Liver (tissue), 8 donors: ENCODE measurements at regions not wholly inside any gene's neighbourhood (a gene's known extent, or its start where the extent isn't known, plus 50 kb on each side); places are given as distances from the start of the nearest gene placed in this dataset.
A peak's percentile ranks its signal among the peaks of the same experiment; 100 is the strongest.

Experiments
- DNase-seq: peaks from one replicate; pipeline ENCODE4 v3.0.0-alpha.2; 2017; ENCODE audit warnings: low spot score
- H3K27ac ChIP-seq, 2 donors: one replicate each; pipeline ENCODE4 v1.7.0; 2013; ENCODE audit warnings: inconsistent platforms in 2 of 2, low read length in 2 of 2, control low read depth in 1 of 2, low read depth in 1 of 2, mild to moderate bottlenecking in 1 of 2
- H3K27me3 ChIP-seq, 4 donors: one replicate each; pipeline versions ENCODE4 v1.6.1 to v1.7.0; 2013; ENCODE audit warnings: low read length in 3 of 4, inconsistent platforms in 1 of 4, mild to moderate bottlenecking in 1 of 4, moderate library complexity in 1 of 4; ENCODE audit not compliant: control insufficient read depth in 4 of 4, insufficient read depth in 4 of 4
- H3K36me3 ChIP-seq, 4 donors: one replicate each; pipeline versions ENCODE4 v1.6.1 to v1.7.0; 2013; ENCODE audit warnings: low read length in 3 of 4, mild to moderate bottlenecking in 3 of 4, low read depth in 1 of 4, moderate library complexity in 1 of 4; ENCODE audit not compliant: control insufficient read depth in 4 of 4, insufficient read depth in 3 of 4
- H3K4me1 ChIP-seq, 4 donors: one replicate each; pipeline versions ENCODE4 v1.6.1 to v1.7.0; 2013; ENCODE audit warnings: low read length in 3 of 4, mild to moderate bottlenecking in 3 of 4, moderate library complexity in 1 of 4; ENCODE audit not compliant: control insufficient read depth in 4 of 4, insufficient read depth in 4 of 4
- H3K4me3 ChIP-seq, 3 donors: one replicate each; pipeline versions ENCODE4 v1.6.1 to v1.7.0; 2013; ENCODE audit warnings: low read length in 3 of 3, control low read depth in 1 of 3, low read depth in 1 of 3, mild to moderate bottlenecking in 1 of 3
- H3K9ac ChIP-seq, 2 donors: one replicate each; pipeline ENCODE4 v1.7.0; 2013; ENCODE audit warnings: low read length in 2 of 2, mild to moderate bottlenecking in 2 of 2, moderate library complexity in 2 of 2, control low read depth in 1 of 2, low read depth in 1 of 2
- H3K9me3 ChIP-seq, 4 donors: one replicate each; pipeline versions ENCODE4 v1.6.1 to v1.7.0; 2013; ENCODE audit warnings: low read length in 3 of 4; ENCODE audit not compliant: control insufficient read depth in 4 of 4
- CTCF ChIP-seq: fragments of 150-350 bp; IDR thresholded peaks from 2 replicates; pipeline ENCODE4 v1.5.1; 2017; ENCODE audit warnings: improper control_type of control experiment, low read depth, low read length; ENCODE audit not compliant: missing input control
- EGR1 ChIP-seq, 2 donors: IDR thresholded peaks; 2 replicates each; pipeline ENCODE4 v1.6.1; 2016 to 2018; ENCODE audit warnings: antibody characterized with exemption in 2 of 2, low read depth in 2 of 2
- FOXA1 ChIP-seq: IDR thresholded peaks from 2 replicates; pipeline ENCODE4 v1.6.1; 2016; ENCODE audit warnings: antibody characterized with exemption
- FOXA2 ChIP-seq: IDR thresholded peaks from 2 replicates; pipeline ENCODE4 v1.6.1; 2016; ENCODE audit warnings: antibody characterized with exemption
- GABPA ChIP-seq, 2 donors: IDR thresholded peaks in 1 of 2; conservative IDR thresholded peaks in 1 of 2; 2 replicates each; pipeline ENCODE4 v1.6.1; 2016; ENCODE audit warnings: antibody characterized with exemption in 2 of 2, mild to moderate bottlenecking in 1 of 2, moderate library complexity in 1 of 2
- HNF4A ChIP-seq, 2 donors: conservative IDR thresholded peaks; 2 replicates each; pipeline ENCODE4 v1.6.1; 2016; ENCODE audit warnings: antibody characterized with exemption in 2 of 2, mild to moderate bottlenecking in 2 of 2
- HNF4G ChIP-seq: IDR thresholded peaks from 2 replicates; pipeline ENCODE4 v1.6.1; 2016; ENCODE audit warnings: antibody characterized with exemption
- JUND ChIP-seq, 2 donors: IDR thresholded peaks; 2 replicates each; pipeline ENCODE4 v1.6.1; 2016; ENCODE audit warnings: antibody characterized with exemption in 2 of 2
- NR2F2 ChIP-seq: IDR thresholded peaks from 2 replicates; pipeline ENCODE4 v1.6.1; 2016; ENCODE audit warnings: antibody characterized with exemption
- RAD21 ChIP-seq, 2 donors: IDR thresholded peaks; 2 replicates each; pipeline ENCODE4 v1.6.1; 2016; ENCODE audit warnings: antibody characterized with exemption in 2 of 2, mild to moderate bottlenecking in 2 of 2
- REST ChIP-seq: IDR thresholded peaks from 2 replicates; pipeline ENCODE4 v1.6.1; 2016; ENCODE audit warnings: antibody characterized with exemption, mild to moderate bottlenecking
- RXRA ChIP-seq, 2 donors: IDR thresholded peaks; 2 replicates each; pipeline ENCODE4 v1.6.1; 2017 to 2018; ENCODE audit warnings: antibody characterized with exemption in 2 of 2, mild to moderate bottlenecking in 1 of 2
- SP1 ChIP-seq: IDR thresholded peaks from 2 replicates; pipeline ENCODE4 v1.6.1; 2018; ENCODE audit warnings: antibody characterized with exemption, mild to moderate bottlenecking
- TAF1 ChIP-seq: conservative IDR thresholded peaks from 2 replicates; pipeline ENCODE4 v1.6.1; 2016; ENCODE audit warnings: antibody characterized with exemption, mild to moderate bottlenecking
- YY1 ChIP-seq: IDR thresholded peaks from 2 replicates; pipeline ENCODE4 v1.6.1; 2016; ENCODE audit warnings: antibody characterized with exemption, mild to moderate bottlenecking
- ZBTB33 ChIP-seq: IDR thresholded peaks from 2 replicates; pipeline ENCODE4 v1.6.1; 2016; ENCODE audit warnings: antibody characterized with exemption
- WGBS: extraction: QIAGEN DNeasy Blood & Tissue Kit; methylation state at CpG from one replicate; pipeline ENCODE4 v1.1.7; 2013; 5-methylcytosine and 5-hydroxymethylcytosine counted together
- TF ChIP-seq, protein P1 (sequence below): IDR thresholded peaks from 2 replicates; pipeline ENCODE4 v1.6.1; 2016; ENCODE audit warnings: antibody characterized with exemption
- TF ChIP-seq, protein P2 (sequence below): IDR thresholded peaks from 2 replicates; pipeline ENCODE4 v1.6.1; 2016; ENCODE audit warnings: antibody characterized with exemption
- donor health status: healthy.
- donor health status: healthy.
- donor health status: healthy.
- donor health status: healthy.
- donor health status: healthy.

GRCh38 chr11:15525582-15525981 is 410.9 kb downstream of the INSC start:
- H3K4me1 ChIP-seq: peaks cover 3 to 25% (median 20%) of the 10 kb centered on the region in 4 donors
- 39% methylated on average over 1 of the region's 1 CpG for WGBS
- no peaks in the 10 kb centered on the region for H3K27me3 ChIP-seq
- H3K36me3 ChIP-seq: no peaks in the 10 kb centered on the region
- no peak for TF ChIP-seq RAD21 (IDR thresholded peaks at IDR 0.05)
- TF ChIP-seq FOXA2: no peak
- TF ChIP-seq GABPA (IDR thresholded peaks at IDR 0.05 in 1 of 2, conservative IDR thresholded peaks at IDR 0.05 in 1 of 2): no peak
- no peak for TF ChIP-seq TAF1
- TF ChIP-seq JUND (IDR thresholded peaks at IDR 0.05): no peak
- TF ChIP-seq CTCF: no peak
- peak overlapping the region; percentile 68 to 82 for H3K27ac ChIP-seq
- peaks cover 0 to 4% (median 0%) of the 10 kb centered on the region in 4 donors for H3K9me3 ChIP-seq
- no peak overlapping the region for H3K4me3 ChIP-seq
- DNase-seq: no peak
- no peak overlapping the region for H3K9ac ChIP-seq

GRCh38 chr11:15526032-15526431 is 411.3 kb downstream of the INSC start:
- H3K4me3 ChIP-seq: no peak overlapping the region
- H3K27me3 ChIP-seq: no peaks in the 10 kb centered on the region
- WGBS: 30% methylated on average over 2 of the region's 2 CpGs
- H3K4me1 ChIP-seq: peaks cover 3 to 25% (median 20%) of the 10 kb centered on the region in 4 donors
- DNase-seq: no peak
- no peak overlapping the region for H3K9ac ChIP-seq
- H3K36me3 ChIP-seq: no peaks in the 10 kb centered on the region
- TF ChIP-seq NR2F2 (no peak), EGR1 (IDR thresholded peaks at IDR 0.05; ENCODE audit: low read depth in 2 of 2) (peak in 1 of 2 donors; percentile 21), HNF4A (conservative IDR thresholded peaks at IDR 0.05) (peak; percentile 88 to 93), RAD21 (IDR thresholded peaks at IDR 0.05) (peak; percentile 54 to 63), TAF1 (no peak), REST (peak; percentile 50), CTCF (no peak), YY1 (peak; percentile 64), FOXA2 (peak; percentile 84), ZBTB33 (peak; percentile 45), RXRA (IDR thresholded peaks at IDR 0.05) (peak; percentile 61 to 83), SP1 (peak; percentile 83), JUND (IDR thresholded peaks at IDR 0.05) (peak; percentile 22 to 76), FOXA1 (peak; percentile 87), GABPA (IDR thresholded peaks at IDR 0.05 in 1 of 2, conservative IDR thresholded peaks at IDR 0.05 in 1 of 2) (peak in 1 of 2 donors; percentile 31), HNF4G (peak; percentile 80)
- TF ChIP-seq, protein P1, sequence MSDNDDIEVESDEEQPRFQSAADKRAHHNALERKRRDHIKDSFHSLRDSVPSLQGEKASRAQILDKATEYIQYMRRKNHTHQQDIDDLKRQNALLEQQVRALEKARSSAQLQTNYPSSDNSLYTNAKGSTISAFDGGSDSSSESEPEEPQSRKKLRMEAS: peak; percentile 63
- TF ChIP-seq, protein P2, sequence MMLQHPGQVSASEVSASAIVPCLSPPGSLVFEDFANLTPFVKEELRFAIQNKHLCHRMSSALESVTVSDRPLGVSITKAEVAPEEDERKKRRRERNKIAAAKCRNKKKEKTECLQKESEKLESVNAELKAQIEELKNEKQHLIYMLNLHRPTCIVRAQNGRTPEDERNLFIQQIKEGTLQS: no peak
- H3K9me3 ChIP-seq: peaks cover 0 to 4% (median 0%) of the 10 kb centered on the region in 4 donors
- peak overlapping the region; percentile 68 to 82 for H3K27ac ChIP-seq
